Vagina (tissue), 2 donors: ENCODE measurements at regions not wholly inside any gene's neighbourhood (a gene's known extent, or its start where the extent isn't known, plus 50 kb on each side); places are given as distances from the start of the nearest gene placed in this dataset.

Experiments
- DNase-seq, 2 donors: peaks; one replicate each; pipeline ENCODE4 v3.0.0-alpha.2; 2017; ENCODE audit errors: extremely low spot score in 2 of 2
- H3K27ac ChIP-seq: fragments of 200-600 bp; sonication (generic); one replicate; pipeline ENCODE4 v1.5.1; 2019
- H3K27me3 ChIP-seq: fragments of 200-600 bp; sonication (generic); one replicate; pipeline ENCODE4 v1.5.1; 2019
- H3K36me3 ChIP-seq, 2 donors: fragments of 200-600 bp; sonication (generic); one replicate each; pipeline ENCODE4 v1.5.1; 2017 to 2019
- H3K4me1 ChIP-seq: fragments of 200-600 bp; sonication (generic); one replicate; pipeline ENCODE4 v1.5.1; 2019
- H3K4me3 ChIP-seq, 2 donors: fragments of 200-600 bp; sonication (generic); 1 replicate in 1 of 2; 2 replicates in 1 of 2; pipeline ENCODE4 v1.5.1; 2016 to 2019
- H3K9me3 ChIP-seq: fragments of 200-600 bp; sonication (generic); one replicate; pipeline ENCODE4 v1.5.1; 2019
- CTCF ChIP-seq, 3 experiments: fragments of 450-650 bp in 2 of 3; fragments of 200-600 bp in 1 of 3; sonication (generic) in 1 of 3; IDR thresholded peaks; one replicate each; pipeline ENCODE4 v1.5.1; 2017 to 2019; ENCODE audit warnings: antibody characterized with exemption in 3 of 3, mild to moderate bottlenecking in 2 of 3, moderate library complexity in 2 of 3
- POLR2A ChIP-seq, 2 donors: fragments of 450-650 bp; IDR thresholded peaks; one replicate each; pipeline ENCODE4 v1.6.1; 2017; ENCODE audit warnings: antibody characterized with exemption in 2 of 2, mild to moderate bottlenecking in 2 of 2, moderate library complexity in 2 of 2
- POLR2AphosphoS5 ChIP-seq, 2 donors: sonication (generic); formaldehyde crosslinking; IDR thresholded peaks; one replicate each; pipeline ENCODE4 v1.9.0; 2017; ENCODE audit warnings: antibody characterized with exemption in 2 of 2, mild to moderate bottlenecking in 2 of 2, low read depth in 1 of 2; ENCODE audit not compliant: insufficient read depth in 1 of 2
- intact Hi-C: fragments of 100-400 bp; cut with DNase I; formaldehyde crosslinking; loops from one replicate; pipeline ENCODE4 v1.15.1; 2023

- no peaks in the 10 kb centered on the region for H3K36me3 ChIP-seq
- intact Hi-C loops: no loop called here
Measured at GRCh38 chr3:5568451-5568850, 380.9 kb downstream of the EDEM1 start.

GRCh38 chr3:5569152-5569551 is 381.6 kb downstream of the EDEM1 start:
- H3K36me3 ChIP-seq: no peaks in the 10 kb centered on the region
- DNase-seq: no peak
- intact Hi-C loops: no loop called here
- H3K4me3 ChIP-seq: no peak overlapping the region
- H3K4me1 ChIP-seq: no peaks in the 10 kb centered on the region
- no peak for TF ChIP-seq POLR2AphosphoS5 (IDR thresholded peaks at IDR 0.05; ENCODE audit: insufficient read depth in 1 of 2, low read depth in 1 of 2)
- TF ChIP-seq POLR2A (IDR thresholded peaks at IDR 0.05): no peak
- no peak for TF ChIP-seq CTCF (IDR thresholded peaks at IDR 0.05)
- no peaks in the 10 kb centered on the region for H3K27me3 ChIP-seq
- H3K9me3 ChIP-seq: no peaks in the 10 kb centered on the region
- H3K27ac ChIP-seq: no peak overlapping the region

More at GRCh38 chr3:5568451-5568850, 380.9 kb downstream of the EDEM1 start:
- Histone ChIP-seq H3K4me1 (no peaks in the 10 kb centered on the region), H3K27me3 (no peaks in the 10 kb centered on the region), H3K9me3 (no peaks in the 10 kb centered on the region), H3K27ac (no peak overlapping the region), H3K4me3 (no peak overlapping the region)
- DNase-seq: no peak
- no peak for TF ChIP-seq POLR2AphosphoS5 (IDR thresholded peaks at IDR 0.05; ENCODE audit: insufficient read depth in 1 of 2, low read depth in 1 of 2)
- TF ChIP-seq CTCF (IDR thresholded peaks at IDR 0.05): no peak
- TF ChIP-seq POLR2A (IDR thresholded peaks at IDR 0.05): no peak

GRCh38 chr3:5572168-5572567 is 384.7 kb downstream of the EDEM1 start:
- no peak overlapping the region for H3K27ac ChIP-seq
- intact Hi-C loops: no loop called here
- TF ChIP-seq POLR2A (IDR thresholded peaks at IDR 0.05) (no peak), CTCF (IDR thresholded peaks at IDR 0.05) (no peak), POLR2AphosphoS5 (IDR thresholded peaks at IDR 0.05; ENCODE audit: insufficient read depth in 1 of 2, low read depth in 1 of 2) (no peak)

GRCh38 chr3:5576277-5577011 is 388.9 kb downstream of the EDEM1 start:
- H3K9me3 ChIP-seq: no peaks in the 10 kb centered on the region
- no peak overlapping the region for H3K4me3 ChIP-seq
- no peaks in the 10 kb centered on the region for H3K27me3 ChIP-seq
- H3K27ac ChIP-seq: no peak overlapping the region
- intact Hi-C loops: no loop called here
- H3K36me3 ChIP-seq: no peaks in the 10 kb centered on the region
- TF ChIP-seq POLR2A (IDR thresholded peaks at IDR 0.05): no peak
- no peak for TF ChIP-seq POLR2AphosphoS5 (IDR thresholded peaks at IDR 0.05; ENCODE audit: insufficient read depth in 1 of 2, low read depth in 1 of 2)
- TF ChIP-seq CTCF (IDR thresholded peaks at IDR 0.05): no peak
- DNase-seq: no peak
- no peaks in the 10 kb centered on the region for H3K4me1 ChIP-seq

More at GRCh38 chr3:5572168-5572567, 384.7 kb downstream of the EDEM1 start:
- no peaks in the 10 kb centered on the region for H3K36me3 ChIP-seq
- DNase-seq: no peak
- no peaks in the 10 kb centered on the region for H3K4me1 ChIP-seq
- no peaks in the 10 kb centered on the region for H3K27me3 ChIP-seq
- H3K4me3 ChIP-seq: no peak overlapping the region
- H3K9me3 ChIP-seq: no peaks in the 10 kb centered on the region

GRCh38 chr3:5579139-5579602 is 391.7 kb downstream of the EDEM1 start:
- no peaks in the 10 kb centered on the region for H3K36me3 ChIP-seq
- H3K9me3 ChIP-seq: no peaks in the 10 kb centered on the region
- H3K4me3 ChIP-seq: no peak overlapping the region
- no peak for DNase-seq
- intact Hi-C loops: no loop called here
- no peak overlapping the region for H3K27ac ChIP-seq
- no peaks in the 10 kb centered on the region for H3K4me1 ChIP-seq
- TF ChIP-seq CTCF (IDR thresholded peaks at IDR 0.05) (no peak), POLR2A (IDR thresholded peaks at IDR 0.05) (no peak), POLR2AphosphoS5 (IDR thresholded peaks at IDR 0.05; ENCODE audit: insufficient read depth in 1 of 2, low read depth in 1 of 2) (no peak)
- H3K27me3 ChIP-seq: no peaks in the 10 kb centered on the region
